Glutamatergic neuron (in vitro differentiated cells): ENCODE measurements at regions not wholly inside any gene's neighbourhood (a gene's known extent, or its start where the extent isn't known, plus 50 kb on each side); places are given as distances from the start of the nearest gene placed in this dataset.
A peak's percentile ranks its signal among the peaks of the same experiment; 100 is the strongest.

Source experiments
- DNase-seq: peaks from one replicate; pipeline ENCODE4 v3.0.0; 2022
- H3K27ac Mint-ChIP-seq: one replicate; pipeline ENCODE4 v1.8.0; 2020; ENCODE audit warnings: mild to moderate bottlenecking, mixed read lengths, inconsistent platforms; ENCODE audit not compliant: unreplicated experiment
- H3K27me3 Mint-ChIP-seq: one replicate; pipeline ENCODE4 v1.8.0; 2020; ENCODE audit warnings: mild to moderate bottlenecking, moderate library complexity, mixed read lengths, inconsistent platforms; ENCODE audit not compliant: unreplicated experiment
- H3K36me3 Mint-ChIP-seq: one replicate; pipeline ENCODE4 v1.8.0; 2020; ENCODE audit warnings: mild to moderate bottlenecking, mixed read lengths, inconsistent platforms; ENCODE audit not compliant: unreplicated experiment
- H3K4me1 Mint-ChIP-seq: one replicate; pipeline ENCODE4 v1.8.0; 2020; ENCODE audit warnings: mild to moderate bottlenecking, low read depth, mixed read lengths, inconsistent platforms; ENCODE audit not compliant: unreplicated experiment
- H3K4me3 Mint-ChIP-seq: one replicate; pipeline ENCODE4 v1.8.0; 2020; ENCODE audit warnings: mild to moderate bottlenecking, mixed read lengths, inconsistent platforms; ENCODE audit not compliant: unreplicated experiment
- H3K9me3 Mint-ChIP-seq: one replicate; pipeline ENCODE4 v1.8.0; 2020; ENCODE audit warnings: mild to moderate bottlenecking, moderate library complexity, mixed read lengths, inconsistent platforms; ENCODE audit not compliant: unreplicated experiment
- CTCF ChIP-seq: fragments of 200-600 bp; sonication (generic); IDR thresholded peaks from one replicate; pipeline ENCODE4 v1.5.0; 2021; ENCODE audit not compliant: partially characterized antibody, unreplicated experiment

- Mint-ChIP-seq H3K27ac (no peak overlapping the region), H3K36me3 (no peaks in the 10 kb centered on the region), H3K4me1 (peaks cover 3% of the 10 kb centered on the region), H3K9me3 (no peaks in the 10 kb centered on the region), H3K27me3 (no peaks in the 10 kb centered on the region), H3K4me3 (no peak overlapping the region)
- no peak for TF ChIP-seq CTCF
- no peak for DNase-seq
Measured at GRCh38 chr9:20255052-20255451, 367.2 kb downstream of the MLLT3 start.

- Mint-ChIP-seq H3K9me3 (no peaks in the 10 kb centered on the region), H3K27me3 (no peaks in the 10 kb centered on the region), H3K4me1 (peaks cover 3% of the 10 kb centered on the region), H3K27ac (no peak overlapping the region), H3K4me3 (no peak overlapping the region), H3K36me3 (no peaks in the 10 kb centered on the region)
- DNase-seq, result no peak
- no peak for TF ChIP-seq CTCF
Measured at GRCh38 chr9:20253635-20254034, 368.7 kb downstream of the MLLT3 start.

GRCh38 chr9:20252778-20253177 lies 369.5 kb downstream of the MLLT3 start:
- TF ChIP-seq CTCF, result no peak
- peaks cover 3% of the 10 kb centered on the region for H3K4me1 Mint-ChIP-seq
- H3K4me3 Mint-ChIP-seq, result no peak overlapping the region
- H3K36me3 Mint-ChIP-seq, result no peaks in the 10 kb centered on the region
- H3K27ac Mint-ChIP-seq, result no peak overlapping the region
- DNase-seq, result no peak
- no peaks in the 10 kb centered on the region for H3K9me3 Mint-ChIP-seq
- H3K27me3 Mint-ChIP-seq, result no peaks in the 10 kb centered on the region

DNA sequence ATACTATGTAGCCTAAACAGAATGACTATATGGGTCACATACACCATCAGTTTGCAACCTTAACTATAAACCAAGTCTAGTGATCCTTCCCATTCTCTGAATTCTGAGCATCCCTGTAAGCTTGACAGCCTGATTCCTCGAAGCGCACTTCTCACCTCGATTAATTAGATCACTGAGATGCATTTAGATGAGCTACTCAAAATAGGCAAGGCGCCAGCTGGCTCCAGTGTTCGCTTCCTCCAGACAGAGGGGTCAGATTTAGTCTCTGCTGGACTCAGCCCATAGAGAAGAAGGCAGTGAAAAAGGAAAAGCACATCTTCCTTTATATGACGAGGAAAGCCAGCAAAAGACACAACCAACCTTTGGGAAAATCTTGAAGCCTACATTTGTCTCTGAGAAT lies 371.5 kb downstream of the MLLT3 start:
- TF ChIP-seq CTCF, result no peak
- no peaks in the 10 kb centered on the region for H3K27me3 Mint-ChIP-seq
- H3K36me3 Mint-ChIP-seq, result no peaks in the 10 kb centered on the region
- no peak overlapping the region for H3K27ac Mint-ChIP-seq
- DNase-seq, result no peak
- H3K9me3 Mint-ChIP-seq, result no peaks in the 10 kb centered on the region
- H3K4me3 Mint-ChIP-seq, result no peak overlapping the region
- peaks cover 3% of the 10 kb centered on the region for H3K4me1 Mint-ChIP-seq

- no peak for TF ChIP-seq CTCF
- Mint-ChIP-seq H3K4me1 (peaks cover 33% of the 10 kb centered on the region), H3K9me3 (peaks cover 5% of the 10 kb centered on the region), H3K4me3 (peak overlapping the region; percentile 14), H3K36me3 (peaks cover 5% of the 10 kb centered on the region), H3K27me3 (no peaks in the 10 kb centered on the region), H3K27ac (peak overlapping the region; percentile 83)
- DNase-seq, result peak; percentile 58
Measured at GRCh38 chr9:20244271-20244670, 378.0 kb downstream of the MLLT3 start.
